Endothelial cell of umbilical vein (primary cell): ENCODE measurements at regions not wholly inside any gene's neighbourhood (a gene's known extent, or its start where the extent isn't known, plus 50 kb on each side); places are given as distances from the start of the nearest gene placed in this dataset.

Source experiments
- BruUV-seq: library from RNA; stranded (reverse); fragments of 400-500 nt; replicated peaks from 2 replicates; lab custom pipeline; 2021; lab: Mats Ljungman, UMichigan
- CTCF ChIA-PET: fragments of 300-600, 350-600 bp; sonication (Branson Sonifier 250); formaldehyde crosslinking; loops from one replicate; lab custom pipeline; 2021; ENCODE audit warnings: antibody characterized with exemption, inconsistent platforms; lab: Charles Lee
- POLR2A ChIA-PET: fragments of 300-600, 350-600 bp; sonication (Branson Sonifier 250); formaldehyde crosslinking; loops from one replicate; lab custom pipeline; 2021; ENCODE audit warnings: antibody characterized with exemption, inconsistent platforms; lab: Charles Lee
- DNase-seq: peaks from one replicate; pipeline ENCODE4 v3.0.0-alpha.2; 2011; ENCODE audit warnings: low read depth, low spot score
- FAIRE-seq: peaks from 2 replicates; lab custom pipeline; 2011; peaks lifted over from hg19 to GRCh38; lab: Jason Lieb, UNC
- H2AFZ ChIP-seq: 2 replicates; pipeline ENCODE4 v1.6.0; 2012; ENCODE audit warnings: low read depth, low read length, control low read depth, inconsistent platforms
- H3K27ac ChIP-seq: 2 replicates; pipeline ENCODE4 v1.5.1; 2011; ENCODE audit warnings: low read depth, mild to moderate bottlenecking, control low read depth, low read length, moderate library complexity; ENCODE audit not compliant: insufficient read depth
- H3K27me3 ChIP-seq, 2 experiments: 2 replicates each; pipeline versions ENCODE4 v1.6.0 to v1.6.1; 2011; ENCODE audit warnings: low read length in 2 of 2, mixed read lengths in 1 of 2; ENCODE audit not compliant: control insufficient read depth in 2 of 2, insufficient read depth in 2 of 2
- H3K36me3 ChIP-seq, 2 experiments: 2 replicates in 1 of 2; 3 replicates in 1 of 2; pipeline ENCODE4 v1.5.1; 2011; ENCODE audit warnings: low read length in 2 of 2, mild to moderate bottlenecking in 1 of 2, moderate library complexity in 1 of 2; ENCODE audit not compliant: control insufficient read depth in 2 of 2, insufficient read depth in 2 of 2; ENCODE audit errors: extremely low read depth in 1 of 2
- H3K4me1 ChIP-seq: 3 replicates; pipeline ENCODE4 v1.5.1; 2011; ENCODE audit warnings: mild to moderate bottlenecking, low read length; ENCODE audit not compliant: control insufficient read depth, insufficient read depth; ENCODE audit errors: extremely low read depth
- H3K4me2 ChIP-seq: 2 replicates; pipeline ENCODE4 v1.6.1; 2011; ENCODE audit warnings: low read length, control low read depth, mixed read lengths; ENCODE audit not compliant: insufficient read depth
- H3K4me3 ChIP-seq, 3 experiments: fragments of 200-600 bp in 1 of 3; sonication (generic), shearing (Covaris generic) in 1 of 3; replicated peaks in 1 of 3; 2 replicates each; pipeline ENCODE4 v1.5.1; 2011 to 2016; ENCODE audit warnings: control low read depth in 3 of 3, low read length in 3 of 3, mild to moderate bottlenecking in 2 of 3, inconsistent platforms in 1 of 3, low read depth in 1 of 3, moderate library complexity in 1 of 3; ENCODE audit not compliant: insufficient read depth in 1 of 3
- H3K79me2 ChIP-seq: 2 replicates; pipeline ENCODE4 v1.6.0; 2012; ENCODE audit warnings: low read length, inconsistent platforms; ENCODE audit not compliant: control insufficient read depth, insufficient read depth
- H3K9ac ChIP-seq: replicated peaks from 2 replicates; pipeline ENCODE3; 2011; ENCODE audit warnings: low read length, control low read depth; ENCODE audit not compliant: insufficient read depth; ENCODE audit errors: extremely low read depth
- H3K9me1 ChIP-seq: replicated peaks from 3 replicates; pipeline ENCODE4 v1.6.0; 2011; ENCODE audit warnings: mild to moderate bottlenecking, low read length; ENCODE audit not compliant: control insufficient read depth, insufficient read depth; ENCODE audit errors: extremely low read depth
- H3K9me3 ChIP-seq: replicated peaks from 2 replicates; pipeline ENCODE4 v1.5.1; 2012; ENCODE audit warnings: low read length, inconsistent platforms; ENCODE audit not compliant: control insufficient read depth, insufficient read depth
- H4K20me1 ChIP-seq: replicated peaks from 2 replicates; pipeline ENCODE3; 2011; ENCODE audit warnings: mild to moderate bottlenecking, low read length; ENCODE audit not compliant: control insufficient read depth, insufficient read depth; ENCODE audit errors: extremely low read depth
- CTCF ChIP-seq, 2 donors: IDR thresholded peaks; 1 replicate in 1 of 2; 2 replicates in 1 of 2; pipeline ENCODE4 v1.5.1; 2011; ENCODE audit warnings: low read length in 2 of 2, mild to moderate bottlenecking in 2 of 2, moderate library complexity in 2 of 2, control low read depth in 1 of 2, inconsistent platforms in 1 of 2, low read depth in 1 of 2; ENCODE audit not compliant: insufficient read depth in 1 of 2; ENCODE audit errors: extremely low read depth in 1 of 2
- EZH2 ChIP-seq: IDR thresholded peaks from 2 replicates; pipeline ENCODE4 v1.6.1; 2012; ENCODE audit warnings: borderline replicate concordance, low read depth, mild to moderate bottlenecking, moderate library complexity, low read length, inconsistent platforms; ENCODE audit not compliant: severe bottlenecking
- FOS ChIP-seq: IDR thresholded peaks from 2 replicates; pipeline ENCODE4 v1.6.1; 2011; ENCODE audit warnings: mild to moderate bottlenecking, low read length, moderate library complexity, borderline replicate concordance; ENCODE audit not compliant: insufficient read depth
- GATA2 ChIP-seq: IDR thresholded peaks from 2 replicates; pipeline ENCODE4 v1.7.0; 2011; ENCODE audit warnings: low read depth, mild to moderate bottlenecking, moderate library complexity, mixed read lengths, low read length; ENCODE audit not compliant: insufficient read length, insufficient read depth
- JUN ChIP-seq: IDR thresholded peaks from 2 replicates; pipeline ENCODE4 v1.6.1; 2011; ENCODE audit warnings: borderline replicate concordance, low read depth; ENCODE audit not compliant: insufficient read length, insufficient read depth
- MYC ChIP-seq: IDR thresholded peaks from one replicate; pipeline ENCODE4 v1.6.1; 2011; ENCODE audit warnings: mild to moderate bottlenecking, low read depth, low read length
- POLR2AphosphoS5 ChIP-seq: IDR thresholded peaks from 2 replicates; pipeline ENCODE4 v1.6.1; 2012; ENCODE audit warnings: low read depth, mild to moderate bottlenecking, control low read depth, low read length, moderate library complexity; ENCODE audit not compliant: insufficient read depth
- dilution Hi-C: fragments of 300-500 bp; cut with MboI; formaldehyde crosslinking; loops from one replicate; pipeline ENCODE4 v1.15.0; 2019; ENCODE audit warnings: low sequenced_read_pairs; ENCODE audit not compliant: extremely low pct_ligation_motif_present
- intact Hi-C: fragments of 100-400 bp; cut with micrococcal nuclease; formaldehyde crosslinking; loops from one replicate; pipeline ENCODE4 v1.10.0; 2022

- intact Hi-C loops: no loop called here
- dilution Hi-C loops: no loop called here
Measured at GRCh38 chr7:52747817-52748216, 287.6 kb upstream of the POM121L12 start.

GRCh38 chr7:52741670-52742290 lies 293.7 kb upstream of the POM121L12 start:
- no peaks in the 10 kb centered on the region for H3K9me3 ChIP-seq
- no peaks in the 10 kb centered on the region for H4K20me1 ChIP-seq
- no peak for TF ChIP-seq GATA2
- no peak for TF ChIP-seq FOS
- TF ChIP-seq MYC: no peak
- TF ChIP-seq POLR2AphosphoS5: no peak
- TF ChIP-seq EZH2: no peak
- peak; percentile 69 for TF ChIP-seq JUN
- ChIA-PET CTCF (no interaction called here), POLR2A (no interaction called here)
- H3K4me2 ChIP-seq: no peak overlapping the region
- no peaks in the 10 kb centered on the region for H3K4me1 ChIP-seq
- no peaks in the 10 kb centered on the region for H3K27me3 ChIP-seq
- H3K79me2 ChIP-seq: no peaks in the 10 kb centered on the region
- intact Hi-C loops: no loop called here
- H3K27ac ChIP-seq: peak overlapping the region; percentile 23
- FAIRE-seq: peak; percentile 63
- H2AFZ ChIP-seq: peak overlapping the region; percentile 37
- H3K9me1 ChIP-seq: no peaks in the 10 kb centered on the region
- H3K9ac ChIP-seq: peak overlapping the region; percentile 11
- BruUV-seq: no TSS peak
- DNase-seq: peak; percentile 32
- dilution Hi-C loops: no loop called here
- H3K4me3 ChIP-seq: no peak overlapping the region
- no peaks in the 10 kb centered on the region for H3K36me3 ChIP-seq

More at GRCh38 chr7:52747817-52748216, 287.6 kb upstream of the POM121L12 start:
- no TSS peak for BruUV-seq
- Histone ChIP-seq H3K9me1 (no peaks in the 10 kb centered on the region), H3K9ac (no peak overlapping the region), H3K79me2 (no peaks in the 10 kb centered on the region), H3K4me1 (no peaks in the 10 kb centered on the region), H3K4me3 (no peak overlapping the region), H4K20me1 (no peaks in the 10 kb centered on the region), H3K9me3 (no peaks in the 10 kb centered on the region), H3K4me2 (no peak overlapping the region), H3K36me3 (no peaks in the 10 kb centered on the region), H2AFZ (no peak overlapping the region), H3K27me3 (no peaks in the 10 kb centered on the region), H3K27ac (no peak overlapping the region)
- ChIA-PET POLR2A (no interaction called here), CTCF (no interaction called here)
- FAIRE-seq (no peak), DNase-seq (no peak)
- no peak for TF ChIP-seq CTCF (IDR thresholded peaks at IDR 0.05; ENCODE audit: extremely low read depth in 1 of 2, insufficient read depth in 1 of 2, low read depth in 1 of 2, low read length in 2 of 2)
